GM19328 (cell line): ENCODE measurements at regions not wholly inside any gene's neighbourhood (a gene's known extent, or its start where the extent isn't known, plus 50 kb on each side); places are given as distances from the start of the nearest gene placed in this dataset.
"Not testable (repeated sequence)": the region's sequence is repeated elsewhere in the genome, so short reads cannot be mapped to it uniquely, and the experiment has no call there.

Experiments
- ATAC-seq: cut with Tn5 transposase; IDR thresholded peaks from one replicate; pipeline ENCODE4 v1.9.1; 2021; ENCODE audit warnings: mild to moderate bottlenecking, moderate library complexity; ENCODE audit not compliant: unreplicated experiment

DNA sequence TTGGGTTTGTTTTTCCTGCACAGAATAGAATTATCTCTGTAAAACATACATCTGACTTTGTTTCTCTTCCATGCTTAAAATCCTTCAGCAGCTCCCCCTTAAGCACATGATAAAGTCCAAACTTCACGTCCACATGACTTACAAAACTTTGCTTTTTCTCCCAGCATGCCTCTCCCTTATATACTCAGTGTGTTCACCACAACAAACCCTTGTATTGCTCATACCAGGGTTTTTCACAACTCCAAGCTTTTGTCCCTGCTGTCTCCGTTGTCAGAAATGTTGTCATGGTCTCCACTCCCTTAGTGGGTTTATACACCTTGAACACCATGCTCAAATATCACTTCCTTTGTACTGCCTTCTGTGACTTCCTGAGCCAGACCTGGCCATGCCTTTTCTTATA lies 91.1 kb upstream of the MITF start:
- ATAC-seq, result no peak

DNA sequence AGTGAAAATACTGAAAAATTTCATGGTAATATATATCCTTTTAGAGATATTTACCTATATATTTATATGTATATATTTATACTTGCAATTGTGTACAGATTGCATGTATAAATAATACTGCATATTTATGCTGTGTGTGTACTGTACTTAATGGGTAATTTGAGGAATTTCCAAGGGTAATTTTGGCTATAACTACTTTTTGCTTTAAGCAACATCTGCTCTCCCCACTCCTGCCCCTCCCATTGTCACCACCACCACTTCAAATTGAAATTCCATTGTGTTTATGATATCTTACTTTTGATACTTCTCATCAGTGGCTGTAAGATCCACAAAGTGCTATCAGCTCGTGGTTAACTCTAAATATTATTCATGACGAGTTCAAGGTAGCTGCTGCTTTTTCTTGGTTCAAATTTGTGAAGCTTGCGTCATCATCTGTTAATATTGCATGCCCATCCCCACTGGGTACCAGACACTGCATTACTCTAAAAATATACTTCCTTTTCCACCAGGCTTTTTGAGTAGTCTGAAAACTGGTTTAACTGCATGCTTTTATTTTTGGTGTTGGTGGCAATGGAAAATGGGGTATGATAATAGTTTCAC lies 91.7 kb upstream of the MITF start:
- no peak for ATAC-seq

DNA sequence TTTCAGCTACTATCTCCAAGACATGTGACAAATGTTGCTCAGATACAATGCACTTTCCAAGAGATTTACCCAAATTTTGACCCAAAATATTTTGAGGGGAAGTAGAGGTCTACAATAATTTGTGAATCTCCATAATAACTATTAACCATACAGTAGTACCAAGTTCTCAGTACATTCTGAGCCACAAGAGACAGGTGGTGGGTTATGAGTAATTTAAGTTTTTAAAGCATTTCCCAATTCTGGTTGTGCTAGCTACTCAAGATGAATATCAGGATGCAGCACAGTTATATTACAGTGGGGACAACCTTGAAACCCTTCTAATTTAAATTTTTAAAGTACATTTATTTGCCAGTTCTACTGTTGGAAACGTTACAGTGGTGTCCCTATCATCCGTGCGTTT lies 92.2 kb upstream of the MITF start:
- no peak for ATAC-seq

DNA sequence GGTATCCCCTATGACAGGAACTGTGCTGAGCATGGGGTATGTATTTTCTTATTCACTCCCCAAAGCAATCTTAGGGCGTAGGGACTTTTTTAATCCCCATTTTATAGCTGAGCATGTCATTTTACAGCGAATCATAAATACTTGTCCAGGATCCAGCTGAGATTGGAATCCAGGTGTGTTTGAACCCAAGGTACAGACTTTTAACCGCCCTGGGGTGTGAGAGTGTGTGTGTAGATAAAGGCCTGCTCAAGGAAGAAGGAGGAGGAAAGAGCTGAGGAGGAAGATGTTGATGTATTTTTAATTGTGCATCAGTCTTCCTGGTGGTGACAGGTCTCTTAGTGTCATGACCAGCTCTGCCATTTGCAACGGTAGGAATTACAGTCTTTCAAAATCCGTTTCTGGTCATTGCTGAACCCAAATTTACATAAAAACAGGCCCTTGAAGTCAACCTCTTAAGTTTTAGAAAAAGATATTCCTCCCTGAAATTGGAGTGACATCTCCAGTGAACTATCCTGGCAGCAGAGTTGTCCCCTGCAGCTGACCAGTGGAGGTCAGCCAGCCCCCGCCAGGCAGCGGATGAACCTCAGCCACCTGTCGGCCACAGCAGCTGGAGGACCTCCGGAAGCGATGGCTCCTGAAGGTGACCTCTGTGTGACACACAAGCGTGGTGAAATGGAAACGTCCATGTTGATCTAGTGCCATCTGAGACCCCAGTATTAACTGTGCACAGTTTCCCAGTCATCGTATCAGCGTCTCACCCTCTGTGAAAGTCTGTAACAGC lies 92.8 kb upstream of the MITF start:
- ATAC-seq, result no peak

DNA sequence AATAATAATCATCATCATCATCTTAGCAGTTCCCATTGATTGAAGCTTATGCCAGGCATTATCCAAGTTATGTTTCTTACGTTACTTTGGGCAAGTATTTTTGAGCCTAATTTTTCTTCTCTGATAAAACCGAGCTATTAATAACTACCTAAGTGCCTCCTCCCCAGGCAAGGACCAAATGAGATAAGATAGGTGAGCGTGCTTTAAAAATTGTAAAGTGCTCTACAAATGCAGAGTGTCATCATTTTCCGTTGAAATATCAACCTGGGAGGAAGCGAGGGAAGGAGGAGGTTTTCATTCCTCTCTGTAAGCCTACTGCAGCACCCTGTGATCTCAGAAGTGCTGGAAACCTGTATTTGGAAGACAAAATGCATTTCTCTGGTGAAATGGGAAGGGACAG lies 96.7 kb upstream of the MITF start:
- ATAC-seq, result no peak

DNA sequence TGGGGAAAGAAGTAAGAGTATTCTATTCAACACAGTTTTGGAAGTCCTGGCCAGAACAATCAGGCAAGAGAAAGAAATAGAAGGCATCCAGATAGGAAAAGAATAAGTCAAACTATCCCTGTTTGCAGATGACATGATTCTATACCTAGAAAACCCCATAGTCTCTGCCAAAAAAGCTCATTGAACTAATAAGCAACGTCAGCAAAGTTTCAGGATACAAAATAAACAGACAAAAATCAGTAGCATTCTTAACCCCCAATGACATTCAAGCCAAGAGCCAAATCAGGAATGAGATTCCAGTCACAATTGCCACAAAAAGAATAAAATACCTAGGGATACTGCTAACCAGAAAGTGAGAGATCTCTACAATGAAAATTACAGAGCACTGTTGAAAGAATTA lies 99.4 kb upstream of the MITF start:
- no peak for ATAC-seq

DNA sequence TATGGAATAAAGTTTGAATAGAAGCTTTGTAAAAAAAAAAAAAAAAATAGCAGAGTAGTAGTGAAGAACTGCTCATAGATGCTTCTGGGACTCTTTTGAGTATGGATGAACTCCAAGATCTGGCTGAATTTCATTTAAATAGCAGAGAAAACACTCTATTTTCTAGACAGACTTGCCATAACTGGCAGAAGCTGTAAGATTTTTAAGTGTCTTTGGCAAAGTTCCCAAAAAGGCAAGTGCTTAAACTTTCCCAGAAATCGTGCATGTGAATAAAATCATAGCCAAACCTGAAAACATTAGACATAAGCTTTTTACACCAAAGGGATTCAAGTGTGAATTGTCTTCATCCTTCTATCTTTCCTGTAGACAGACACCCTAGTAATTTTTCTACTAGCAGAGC lies 110.3 kb upstream of the MITF start:
- ATAC-seq, result no peak

DNA sequence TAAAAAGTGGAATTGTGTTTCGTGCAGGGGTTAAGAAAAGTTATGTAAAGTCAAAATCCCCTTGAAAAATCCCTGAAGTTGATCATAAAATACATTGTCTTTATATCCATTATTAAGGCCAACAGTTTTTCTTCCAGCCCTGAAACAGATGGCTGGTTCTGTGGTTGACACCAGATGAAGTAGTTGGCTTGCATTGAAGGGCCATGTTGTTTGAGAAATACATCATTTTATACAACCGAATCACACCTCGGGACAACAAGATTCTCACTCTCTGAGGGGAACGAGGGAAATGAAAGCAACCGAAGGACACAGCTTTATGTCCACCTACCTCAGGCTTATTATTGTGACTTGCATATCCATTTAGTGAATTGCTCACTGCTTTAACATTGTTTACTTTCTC lies 126.0 kb upstream of the MITF start:
- ATAC-seq, result no peak

DNA sequence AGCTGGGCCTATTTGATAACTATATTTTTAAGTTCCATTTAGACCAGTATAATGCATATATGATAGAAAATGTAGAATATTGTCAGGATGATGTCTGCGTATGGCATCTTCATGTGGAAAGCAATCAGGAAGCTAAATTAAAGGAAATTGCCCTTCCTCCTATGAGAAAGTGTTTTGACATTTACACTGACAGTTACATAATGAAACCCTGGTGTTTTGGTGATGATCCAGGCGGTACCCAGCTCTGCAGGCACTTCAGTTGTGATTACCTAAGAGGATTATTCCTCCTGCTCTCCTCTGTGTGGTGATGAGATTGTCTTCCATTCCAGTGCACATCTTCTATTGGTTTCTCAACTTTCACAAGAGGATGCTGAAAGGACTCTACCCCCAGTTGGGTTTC lies 126.5 kb upstream of the MITF start:
- no peak for ATAC-seq

DNA sequence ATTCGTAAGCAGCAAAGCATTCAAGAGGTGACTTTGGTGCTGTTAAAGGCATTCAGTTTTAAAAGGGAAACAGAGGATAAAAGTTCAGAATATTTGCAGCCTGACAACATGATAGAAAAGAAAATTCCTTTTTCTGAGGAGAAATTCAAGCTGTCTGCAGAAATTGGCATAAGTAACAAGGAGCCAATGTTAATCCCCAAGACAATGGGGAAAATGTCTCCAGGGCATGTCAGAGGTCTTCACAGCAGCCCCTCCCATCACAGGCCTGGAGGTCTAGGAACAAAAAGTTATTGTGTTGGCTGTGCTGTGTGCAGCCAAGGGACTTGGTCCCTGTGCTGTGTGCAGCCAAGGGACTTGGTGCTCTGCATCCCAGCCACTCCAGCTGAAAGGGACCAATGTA lies 129.7 kb upstream of the MITF start:
- not testable (repeated sequence) for ATAC-seq

DNA sequence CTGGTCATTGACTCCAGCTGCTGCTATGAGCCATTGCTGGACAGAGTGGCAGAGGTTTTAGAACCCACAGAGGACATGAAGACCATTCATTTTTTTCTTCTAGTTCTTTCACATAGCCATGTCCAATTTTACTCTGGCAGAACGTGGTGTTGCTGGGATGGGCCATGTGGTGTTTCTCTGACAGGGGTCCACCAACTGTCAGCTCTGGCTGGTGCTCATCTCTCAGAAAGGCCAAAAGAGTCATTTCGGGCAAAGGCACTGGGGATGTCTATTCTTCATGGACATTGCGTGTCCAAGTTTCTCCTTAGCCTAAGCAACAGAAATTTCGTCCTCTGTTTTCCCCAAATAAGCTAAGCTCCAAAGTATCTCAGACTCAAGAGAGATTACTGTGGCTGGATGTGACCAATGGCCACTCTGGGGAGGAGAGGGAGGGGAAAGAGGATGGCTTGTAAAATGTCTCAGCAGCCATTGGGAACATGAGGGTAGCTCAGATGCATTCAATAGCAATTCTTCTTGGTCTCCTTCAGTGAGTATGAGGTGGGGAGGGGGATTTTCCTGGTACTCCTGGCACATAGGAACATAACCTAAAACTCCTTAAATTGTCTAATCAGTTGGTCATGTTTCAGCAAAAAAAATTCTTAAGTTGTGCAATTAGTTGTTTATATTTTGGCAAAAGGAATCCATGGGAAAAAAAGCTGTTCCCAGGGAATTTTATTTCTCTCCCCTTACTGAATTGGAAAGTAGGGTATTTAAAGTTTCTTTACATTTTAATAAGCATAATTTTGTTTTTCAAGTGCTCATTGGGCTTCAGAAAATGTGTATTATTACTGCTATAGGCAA lies 131.6 kb upstream of the MITF start:
- no peak for ATAC-seq

DNA sequence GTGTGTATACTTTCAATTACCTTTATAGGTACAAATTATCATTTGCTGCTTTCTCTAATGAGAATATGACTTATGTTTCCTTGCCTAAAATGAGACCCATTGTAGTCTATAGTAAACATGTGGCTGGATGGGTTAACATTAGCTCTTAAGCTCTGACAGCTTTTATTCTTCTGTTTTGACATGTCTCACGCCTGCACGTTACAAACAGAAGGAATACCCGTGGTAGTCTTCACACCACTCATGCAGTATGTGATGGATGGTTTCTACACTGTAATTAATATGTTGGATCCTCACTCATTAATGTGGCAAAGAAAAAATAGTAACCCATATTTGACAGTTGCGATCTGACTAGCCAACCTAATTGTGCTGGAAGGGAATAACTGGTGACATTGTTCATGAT lies 133.4 kb upstream of the MITF start:
- no peak for ATAC-seq

DNA sequence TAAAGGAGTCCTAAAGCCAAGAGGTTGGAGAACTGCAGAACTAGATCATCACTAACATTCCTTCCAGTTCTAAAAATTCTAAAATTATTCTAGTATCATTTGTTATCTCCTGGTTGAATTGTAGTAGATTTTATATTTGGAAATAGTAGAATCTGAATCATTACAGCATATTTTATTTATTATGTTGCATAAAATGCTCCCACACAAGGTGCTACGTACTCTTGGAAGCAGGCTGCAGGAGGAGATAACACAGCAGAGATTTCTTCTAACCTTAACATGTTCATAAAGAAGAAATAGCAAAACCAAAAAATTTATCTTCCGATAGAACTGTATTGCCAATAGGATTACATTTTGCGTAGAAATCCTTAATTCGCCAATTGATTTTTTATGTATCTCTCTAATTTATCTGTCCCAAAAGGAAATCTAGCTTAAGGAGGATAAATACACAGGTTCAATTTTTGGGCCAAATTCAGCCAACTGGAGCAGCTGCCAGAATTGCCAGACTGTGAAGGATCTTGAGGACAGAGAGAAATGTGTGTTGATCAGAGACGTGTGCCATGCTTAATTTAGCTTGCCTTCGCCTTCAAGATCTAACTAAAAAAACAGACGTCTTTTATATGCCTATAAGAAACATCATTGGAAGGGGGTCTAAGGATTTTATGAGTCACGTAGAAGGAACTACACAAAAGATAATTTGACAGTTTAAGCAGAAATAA lies 134.4 kb upstream of the MITF start:
- no peak for ATAC-seq

DNA sequence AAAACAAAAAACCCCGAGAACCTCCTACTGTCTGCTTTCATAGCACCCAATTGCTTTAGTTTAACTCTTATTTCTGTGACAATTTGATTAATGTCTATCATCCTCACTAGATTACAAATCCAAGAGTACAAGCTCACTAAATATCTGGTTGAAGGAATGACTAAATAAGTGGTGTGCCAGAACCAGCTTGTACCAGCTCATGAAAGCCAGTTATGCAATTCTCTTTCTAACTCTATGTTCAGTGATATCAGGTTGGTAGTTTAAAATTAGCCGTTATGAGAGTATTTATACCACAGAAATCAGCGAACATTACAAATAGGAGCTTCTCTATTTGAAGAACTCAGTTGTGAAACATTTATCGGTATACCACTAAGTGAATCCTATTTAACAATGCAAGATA lies 137.2 kb upstream of the MITF start:
- ATAC-seq, result no peak

DNA sequence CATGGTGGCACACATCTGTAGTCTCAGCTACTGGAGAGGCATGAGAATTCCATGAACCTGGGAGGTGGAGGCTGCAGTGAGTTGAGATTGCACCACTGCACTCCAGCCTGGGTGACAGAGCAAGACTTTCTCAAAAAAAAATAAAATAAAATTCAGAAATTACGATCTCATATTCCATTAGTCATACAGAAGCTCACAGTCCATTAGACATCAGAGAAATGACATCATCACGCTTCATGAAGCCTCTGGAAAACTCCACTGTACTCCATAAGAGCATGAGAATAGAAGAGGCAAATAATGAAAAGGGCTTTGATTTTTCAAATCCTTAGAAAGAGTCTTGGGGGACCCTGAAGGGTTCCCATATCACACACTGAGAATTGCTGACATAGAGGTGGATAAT lies 145.0 kb upstream of the MITF start:
- ATAC-seq, result no peak

DNA sequence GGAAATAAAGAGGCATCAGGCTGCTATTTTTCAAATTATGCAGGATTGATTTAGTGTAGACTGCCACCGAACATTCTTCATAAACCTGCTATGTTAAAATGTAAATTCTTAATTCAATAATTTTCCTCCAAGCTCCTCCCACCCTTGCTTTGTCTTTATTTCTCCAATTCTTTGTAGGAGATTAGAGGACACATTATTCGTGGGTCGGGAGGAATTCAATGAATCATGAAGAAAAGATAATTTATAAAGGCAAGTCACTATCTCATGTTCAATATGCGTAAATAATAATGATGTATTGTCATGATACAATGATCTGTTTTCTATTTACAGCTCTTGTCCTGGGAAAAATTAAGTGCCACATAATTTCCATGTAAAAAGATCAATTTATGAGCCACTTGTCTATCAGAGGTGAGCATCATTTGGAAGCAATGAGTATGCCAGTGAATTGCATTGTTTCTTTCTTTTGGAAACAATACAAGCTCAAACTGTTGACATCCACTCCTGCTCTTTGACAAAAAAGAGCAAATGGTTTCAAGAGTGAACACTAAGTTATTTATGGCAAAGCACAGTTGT lies 148.0 kb upstream of the MITF start:
- no peak for ATAC-seq

DNA sequence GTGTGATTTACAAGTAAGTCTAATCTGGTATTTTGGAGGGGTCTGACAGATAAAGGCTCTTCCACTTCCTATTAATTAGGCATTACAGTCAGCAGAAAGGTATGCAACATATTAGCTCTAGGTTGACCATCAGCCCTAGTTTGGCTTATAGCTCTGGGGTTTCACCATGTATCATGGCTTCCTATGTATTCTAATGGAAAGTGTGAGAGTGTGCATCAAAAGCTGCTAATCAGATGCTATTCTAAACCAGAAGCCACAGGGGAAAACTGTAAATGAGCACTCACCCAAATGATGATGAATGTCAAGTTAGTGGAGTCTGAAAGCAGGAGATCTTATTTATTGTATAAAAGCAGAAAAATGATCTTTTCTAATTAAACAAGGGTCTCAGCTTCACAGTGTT lies 149.2 kb upstream of the MITF start:
- ATAC-seq, result no peak

DNA sequence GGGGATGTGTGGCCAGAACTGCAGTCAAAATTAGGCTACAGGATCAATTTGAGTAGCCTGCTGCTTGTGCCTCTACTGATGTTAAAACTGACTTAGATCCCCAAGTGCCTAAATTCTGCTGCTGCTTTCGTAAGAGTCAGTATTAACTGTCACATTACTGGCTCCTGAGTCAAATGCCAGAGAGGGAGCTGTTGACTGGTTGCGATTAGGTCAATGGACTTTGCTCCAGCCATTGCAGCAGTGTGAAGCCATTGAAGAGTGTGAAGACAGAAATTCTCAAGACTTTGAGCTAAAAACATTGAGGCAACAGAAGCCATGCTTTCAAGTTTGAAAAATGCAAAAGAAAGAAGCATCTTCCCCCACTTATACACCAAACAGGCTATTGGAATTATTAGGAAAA lies 151.1 kb upstream of the MITF start:
- no peak for ATAC-seq

DNA sequence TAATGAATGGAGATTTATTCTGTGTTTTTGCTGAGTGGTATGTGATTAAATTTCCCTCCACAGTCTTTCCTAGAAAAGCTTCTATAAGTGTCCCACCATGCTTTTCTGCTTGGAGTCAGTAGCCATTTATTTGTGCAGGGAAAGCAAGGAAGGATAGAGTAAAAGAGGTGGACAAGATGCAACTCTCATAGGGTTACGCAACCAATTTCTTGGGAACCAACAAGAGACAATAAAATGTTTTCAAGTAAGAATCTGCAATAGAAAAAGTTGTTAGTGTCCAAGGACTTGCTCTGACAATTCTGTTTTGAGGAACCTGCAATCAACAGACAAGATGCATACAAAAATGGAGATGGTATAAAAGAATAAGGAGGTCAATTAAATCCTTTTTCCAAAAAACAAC lies 153.8 kb upstream of the MITF start:
- no peak for ATAC-seq

DNA sequence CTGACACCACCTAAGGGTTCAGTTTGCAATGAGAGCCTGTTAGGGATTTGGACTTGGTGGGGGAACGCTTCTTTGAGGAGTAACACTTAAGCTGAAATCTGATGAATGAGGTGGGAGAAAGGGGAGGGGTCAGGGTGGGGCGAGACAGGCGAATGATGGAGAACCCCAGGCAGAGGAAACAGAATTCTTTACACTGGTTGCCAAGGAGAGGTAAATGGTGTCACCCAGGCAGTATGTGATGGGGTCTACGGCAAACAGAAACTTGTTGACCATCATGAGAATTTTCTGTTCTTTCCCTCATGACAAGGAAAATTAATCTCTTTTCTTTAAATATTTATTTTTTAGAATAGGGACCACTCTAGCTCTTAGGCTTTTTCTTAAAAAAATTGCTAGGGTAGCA lies 157.2 kb upstream of the MITF start:
- no peak for ATAC-seq
